Esophagus squamous epithelium (tissue), 4 donors: ENCODE measurements at regions not wholly inside any gene's neighbourhood (a gene's known extent, or its start where the extent isn't known, plus 50 kb on each side); places are given as distances from the start of the nearest gene placed in this dataset.

Experiments used
- CTCF ChIP-seq, 6 experiments: fragments of 450-650 bp in 4 of 6; fragments of 200-600 bp in 2 of 6; sonication (generic) in 2 of 6; IDR thresholded peaks; one replicate each; pipeline ENCODE4 v1.5.1; 2016 to 2019; ENCODE audit warnings: antibody characterized with exemption in 6 of 6, mild to moderate bottlenecking in 4 of 6, moderate library complexity in 4 of 6
- POLR2A ChIP-seq, 4 donors: fragments of 450-650 bp; IDR thresholded peaks; one replicate each; pipeline ENCODE4 v1.6.1; 2017; ENCODE audit warnings: antibody characterized with exemption in 4 of 4, mild to moderate bottlenecking in 4 of 4, moderate library complexity in 3 of 4

DNA sequence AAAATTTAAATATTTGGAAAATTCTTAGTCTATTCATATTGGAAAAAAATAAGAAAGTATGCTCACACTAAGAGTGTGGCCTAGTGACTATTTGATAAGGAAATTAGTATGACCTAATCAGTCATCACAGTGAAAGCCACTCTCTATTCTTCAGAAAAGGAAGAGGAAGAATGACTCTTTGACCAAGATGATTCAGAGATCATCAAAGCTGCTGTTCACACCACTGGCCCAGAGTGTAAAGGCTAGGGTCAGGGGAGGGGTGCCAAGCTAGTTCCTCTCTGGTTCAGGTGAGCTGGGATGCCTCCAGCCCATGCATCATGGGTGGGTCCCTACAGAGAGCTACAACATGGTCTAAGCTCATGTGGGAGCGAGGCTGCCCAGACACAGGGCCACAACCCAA lies 396.9 kb upstream of the NDST3 start:
- no peak for TF ChIP-seq CTCF (IDR thresholded peaks at IDR 0.05)
- no peak for TF ChIP-seq POLR2A (IDR thresholded peaks at IDR 0.05)
